H1 (cell line): ENCODE measurements at regions not wholly inside any gene's neighbourhood (a gene's known extent, or its start where the extent isn't known, plus 50 kb on each side); places are given as distances from the start of the nearest gene placed in this dataset.

Experiments
- CTCF ChIA-PET: fragments of 300-600 bp; sonication (Branson Sonifier 250); formaldehyde crosslinking; loops from one replicate; lab custom pipeline; 2021; ENCODE audit not compliant: partially characterized antibody; lab: Charles Lee
- POLR2A ChIA-PET: fragments of 300-600 bp; sonication (Branson Sonifier 250); formaldehyde crosslinking; loops from one replicate; lab custom pipeline; 2021; ENCODE audit warnings: inconsistent platforms; ENCODE audit not compliant: partially characterized antibody; lab: Charles Lee
- DNase-seq, 2 experiments: peaks; one replicate each; pipeline versions ENCODE4 v3.0.0 to v3.0.0-alpha.2; 2010 to 2022; ENCODE audit warnings: low spot score in 2 of 2, low read depth in 1 of 2, mixed read lengths in 1 of 2
- FAIRE-seq: peaks from 2 replicates; lab custom pipeline; 2011; peaks lifted over from hg19 to GRCh38; lab: Jason Lieb, UNC
- H2AFZ ChIP-seq: 2 replicates; pipeline ENCODE4 v1.8.1; 2012; ENCODE audit warnings: low read length, inconsistent platforms
- H2AK5ac ChIP-seq: 2 replicates; pipeline ENCODE4 v1.6.1; 2013; ENCODE audit warnings: low read depth, low read length
- H2BK120ac ChIP-seq: replicated peaks from 2 replicates; pipeline ENCODE3; 2013; ENCODE audit warnings: low read depth, low read length, inconsistent platforms
- H2BK12ac ChIP-seq: 2 replicates; pipeline ENCODE4 v1.6.1; 2013; ENCODE audit warnings: low read depth, low read length
- H2BK15ac ChIP-seq: 2 replicates; pipeline ENCODE4 v1.6.1; 2013; ENCODE audit warnings: low read length
- H2BK20ac ChIP-seq: 2 replicates; pipeline ENCODE4 v1.6.1; 2013; ENCODE audit warnings: low read length
- H2BK5ac ChIP-seq: 2 replicates; pipeline ENCODE4 v1.6.1; 2013; ENCODE audit warnings: low read depth, low read length
- H3K14ac ChIP-seq: 2 replicates; pipeline ENCODE4 v1.6.1; 2013; ENCODE audit warnings: inconsistent platforms; ENCODE audit not compliant: insufficient read length
- H3K18ac ChIP-seq: 2 replicates; pipeline ENCODE4 v1.6.1; 2013; ENCODE audit warnings: low read length; ENCODE audit errors: extremely low read depth
- H3K23ac ChIP-seq: 2 replicates; pipeline ENCODE4 v1.6.1; 2013; ENCODE audit warnings: inconsistent platforms; ENCODE audit not compliant: insufficient read length
- H3K23me2 ChIP-seq: 2 replicates; pipeline ENCODE4 v1.6.1; 2013; ENCODE audit warnings: low read depth, low read length
- H3K27ac ChIP-seq: 2 replicates; pipeline ENCODE4 v1.6.1; 2011; ENCODE audit warnings: low read depth, low read length, inconsistent platforms
- H3K27me3 ChIP-seq, 4 experiments: replicated peaks in 1 of 4; 1 replicate in 1 of 4; 2 replicates in 3 of 4; pipeline versions ENCODE4 v1.6.1 to v1.8.1; 2011 to 2013; ENCODE audit warnings: low read length in 3 of 4, mild to moderate bottlenecking in 3 of 4, inconsistent platforms in 2 of 4, mixed read lengths in 2 of 4, moderate library complexity in 1 of 4; ENCODE audit not compliant: control insufficient read depth in 3 of 4, insufficient read depth in 3 of 4; ENCODE audit errors: extremely low read depth in 1 of 4
- H3K36me3 ChIP-seq, 4 experiments: 2 replicates each; pipeline versions ENCODE4 v1.6.1 to v1.8.1; 2011 to 2013; ENCODE audit warnings: mild to moderate bottlenecking in 4 of 4, low read length in 3 of 4, moderate library complexity in 2 of 4, control low read depth in 1 of 4, inconsistent platforms in 1 of 4; ENCODE audit not compliant: insufficient read depth in 4 of 4, control insufficient read depth in 2 of 4
- H3K4ac ChIP-seq: replicated peaks from 2 replicates; pipeline ENCODE3; 2013; ENCODE audit warnings: low read length, low read depth, mixed read lengths, inconsistent platforms; ENCODE audit not compliant: insufficient read length
- H3K4me1 ChIP-seq, 4 experiments: replicated peaks in 1 of 4; 1 replicate in 1 of 4; 2 replicates in 3 of 4; pipeline versions ENCODE4 v1.6.1 to v1.8.1; 2011 to 2013; ENCODE audit warnings: low read length in 3 of 4, inconsistent platforms in 2 of 4, mixed read lengths in 1 of 4; ENCODE audit not compliant: insufficient read depth in 4 of 4, control insufficient read depth in 3 of 4
- H3K4me2 ChIP-seq, 2 experiments: 2 replicates each; pipeline versions ENCODE4 v1.6.1 to v1.8.1; 2011 to 2013; ENCODE audit warnings: low read depth in 2 of 2, low read length in 2 of 2, control low read depth in 1 of 2, inconsistent platforms in 1 of 2, mild to moderate bottlenecking in 1 of 2; ENCODE audit not compliant: insufficient read depth in 1 of 2
- H3K4me3 ChIP-seq, 4 experiments: fragments of 200-600, 300-600 bp in 1 of 4; sonication (generic), shearing (Covaris generic), sonication (Bioruptor Twin) in 1 of 4; 2 replicates each; pipeline versions ENCODE4 v1.5.1 to v1.8.1; 2011 to 2016; ENCODE audit warnings: low read length in 4 of 4, low read depth in 3 of 4, control low read depth in 2 of 4, inconsistent platforms in 2 of 4, mild to moderate bottlenecking in 2 of 4, mixed read lengths in 1 of 4, moderate library complexity in 1 of 4; ENCODE audit not compliant: insufficient read depth in 2 of 4; ENCODE audit errors: extremely low read depth in 1 of 4
- H3K56ac ChIP-seq: replicated peaks from 2 replicates; pipeline ENCODE3; 2013; ENCODE audit warnings: low read depth, mild to moderate bottlenecking, mixed read lengths, low read length, inconsistent platforms; ENCODE audit not compliant: insufficient read length
- H3K79me1 ChIP-seq: 2 replicates; pipeline ENCODE4 v1.6.1; 2013; ENCODE audit warnings: low read depth, low read length, control low read depth
- H3K79me2 ChIP-seq, 2 experiments: 2 replicates each; pipeline versions ENCODE4 v1.6.1 to v1.8.1; 2012 to 2013; ENCODE audit warnings: low read length in 2 of 2, mild to moderate bottlenecking in 2 of 2, inconsistent platforms in 1 of 2; ENCODE audit not compliant: insufficient read depth in 2 of 2, control insufficient read depth in 1 of 2
- H3K9ac ChIP-seq, 4 experiments: replicated peaks in 1 of 4; 1 replicate in 1 of 4; 2 replicates in 3 of 4; pipeline versions ENCODE4 v1.6.1 to v1.8.1; 2011 to 2013; ENCODE audit warnings: low read depth in 3 of 4, low read length in 3 of 4, control low read depth in 2 of 4, mild to moderate bottlenecking in 2 of 4, moderate library complexity in 2 of 4, inconsistent platforms in 1 of 4; ENCODE audit errors: extremely low read depth in 1 of 4
- H3K9me3 ChIP-seq, 2 experiments: 2 replicates each; pipeline versions ENCODE4 v1.6.1 to v1.8.1; 2012 to 2013; ENCODE audit warnings: mild to moderate bottlenecking in 2 of 2, moderate library complexity in 2 of 2, control low read depth in 1 of 2, inconsistent platforms in 1 of 2, low read depth in 1 of 2, low read length in 1 of 2, mixed read lengths in 1 of 2; ENCODE audit not compliant: insufficient read depth in 2 of 2
- H4K20me1 ChIP-seq, 2 experiments: replicated peaks in 1 of 2; 2 replicates each; pipeline versions ENCODE3 to v1.8.1; 2011 to 2013; ENCODE audit warnings: inconsistent platforms in 2 of 2, low read length in 2 of 2, mild to moderate bottlenecking in 1 of 2; ENCODE audit not compliant: insufficient read depth in 2 of 2, control insufficient read depth in 1 of 2
- H4K5ac ChIP-seq: 2 replicates; pipeline ENCODE4 v1.6.1; 2013; ENCODE audit warnings: low read length, low read depth, mixed read lengths, inconsistent platforms; ENCODE audit not compliant: insufficient read length
- H4K8ac ChIP-seq: 2 replicates; pipeline ENCODE4 v1.8.0; 2013; ENCODE audit warnings: mild to moderate bottlenecking, moderate library complexity, low read length, inconsistent platforms; ENCODE audit not compliant: insufficient read depth; ENCODE audit errors: extremely low read depth
- H4K91ac ChIP-seq: replicated peaks from 2 replicates; pipeline ENCODE3; 2013; ENCODE audit warnings: low read length, mixed read lengths, inconsistent platforms; ENCODE audit not compliant: insufficient read length
- WGBS, 2 experiments: shearing (Covaris generic) in 1 of 2; methylation state at CpG; one replicate each; pipeline versions ENCODE4 v1.1.6 to v1.1.7; 2013 to 2015; ENCODE audit warnings: low lambda C conversion rate in 2 of 2, mixed read lengths in 2 of 2, inconsistent platforms in 1 of 2, low coverage in 1 of 2, missing lambda C conversion rate in 1 of 2; ENCODE audit not compliant: insufficient replicate concordance in 2 of 2, insufficient coverage in 1 of 2, insufficient read length in 1 of 2; ENCODE audit errors: extremely low coverage in 1 of 2, missing lambda C conversion rate in 1 of 2; 5-methylcytosine and 5-hydroxymethylcytosine counted together

GRCh38 chr11:119886667-119887230 lies 157.7 kb upstream of the NECTIN1 start:
- Histone ChIP-seq H2AFZ (no peak overlapping the region), H3K9ac (no peak overlapping the region), H3K23ac (no peak overlapping the region), H2BK20ac (no peak overlapping the region), H4K20me1 (no peaks in the 10 kb centered on the region), H4K8ac (peak overlapping the region; percentile 12; the same call in 1 of the 2 replicates), H4K5ac (no peak overlapping the region), H3K27ac (no peak overlapping the region), H3K4me1 (peaks cover 0 to 3% (median 0%) of the 10 kb centered on the region in 4 experiments; a peak in 1 of 7 replicates), H3K79me2 (no peaks in the 10 kb centered on the region), H2BK15ac (no peak overlapping the region), H3K4me3 (no peak overlapping the region), H2BK5ac (no peak overlapping the region), H2AK5ac (no peak overlapping the region), H3K14ac (no peak overlapping the region), H3K23me2 (no peaks in the 10 kb centered on the region), H2BK120ac (no peak overlapping the region), H3K18ac (no peak overlapping the region), H3K56ac (no peak overlapping the region), H4K91ac (no peak overlapping the region), H3K27me3 (no peaks in the 10 kb centered on the region; a peak in 1 of 7 replicates), H2BK12ac (no peak overlapping the region), H3K4ac (no peak overlapping the region), H3K79me1 (no peaks in the 10 kb centered on the region), H3K36me3 (no peaks in the 10 kb centered on the region), H3K4me2 (no peak overlapping the region), H3K9me3 (no peaks in the 10 kb centered on the region)
- FAIRE-seq: no peak
- WGBS, 2 experiments: 91% methylated on average over 9 of the region's 11 CpGs; no CpG with 5 or more reads in 1 of the 2 experiments
- ChIA-PET POLR2A (interaction anchor here (1.1 kb wide), 1 partner anchor 11 kb away, joined by 3 read pairs; no protein-coding TSS in a partner anchor), CTCF (interaction anchor here (1.0 to 1.9 kb wide), 5 partner anchors 8 to 222 kb away, joined by 3 to 4 read pairs (median 3); no protein-coding TSS in a partner anchor)
- DNase-seq: no peak
